ENCODE measurements at regions not wholly inside any gene's neighbourhood (a gene's known extent, or its start where the extent isn't known, plus 50 kb on each side); places are given as distances from the start of the nearest gene placed in this dataset.

GRCh38 chr4:55001538-55001937 is 123.9 kb downstream of the KDR start:
- Histone ChIP-seq H3K27me3 (ENCODE audit: control insufficient read depth, insufficient read depth, low read length) (peaks cover 2% of the 10 kb centered on the region; the same call in 1 of the 2 replicates), H2BK5ac (ENCODE audit: low read depth, low read length, poor library complexity, severe bottlenecking) (no peak overlapping the region), H3K56ac (ENCODE audit: extremely low read depth, insufficient read depth, low read length) (no peak overlapping the region), H2BK15ac (ENCODE audit: low read depth, low read length) (no peak overlapping the region), H4K8ac (ENCODE audit: low read depth in 2 of 2, low read length in 2 of 2) (no peak overlapping the region), H4K91ac (ENCODE audit: insufficient read depth, low read depth, low read length) (no peak overlapping the region), H3K9me1 (ENCODE audit: insufficient read depth, low read length) (no peaks in the 10 kb centered on the region), H3K27ac (ENCODE audit: insufficient read depth, low read length) (no peak overlapping the region), H2AFZ (replicated peaks; ENCODE audit: low read length, poor library complexity) (no peak overlapping the region), H3K4me1 (ENCODE audit: control insufficient read depth, insufficient read depth, low read length) (no peaks in the 10 kb centered on the region), H3K4me3 (ENCODE audit: insufficient read depth, low read depth, low read length) (no peak overlapping the region), H4K5ac (ENCODE audit: low read depth, low read length) (no peak overlapping the region), H3K4me2 (ENCODE audit: low read depth, low read length) (no peak overlapping the region), H3K36me3 (ENCODE audit: control insufficient read depth, insufficient read depth, low read length) (no peaks in the 10 kb centered on the region), H2BK120ac (ENCODE audit: low read depth, low read length) (no peak overlapping the region), H2AK5ac (ENCODE audit: low read depth, low read length) (no peak overlapping the region), H3K18ac (ENCODE audit: low read depth, low read length) (no peak overlapping the region), H2BK20ac (ENCODE audit: low read depth, low read length) (no peak overlapping the region), H3K79me1 (ENCODE audit: low read depth in 1 of 2, low read length in 2 of 2) (no peaks in the 10 kb centered on the region), H3K4ac (ENCODE audit: low read depth, low read length) (no peak overlapping the region), H3K9ac (ENCODE audit: low read depth, low read length) (no peak overlapping the region), H3K14ac (replicated peaks; ENCODE audit: low read depth, low read length) (no peak overlapping the region), H3K9me3 (ENCODE audit: control insufficient read depth, insufficient read depth, low read length) (no peaks in the 10 kb centered on the region), H4K20me1 (ENCODE audit: insufficient read depth, low read length) (no peaks in the 10 kb centered on the region), H2AK9ac (replicated peaks; ENCODE audit: low read depth, low read length, poor library complexity) (no peak overlapping the region), H3K23ac (ENCODE audit: low read depth, low read length) (no peak overlapping the region)
- no CpG with 5 or more reads among the region's 1 CpG for WGBS, 2 experiments (ENCODE audit: extremely low coverage in 2 of 2, insufficient read length in 1 of 2)
- intact Hi-C loops (cut with micrococcal nuclease) (no loop called here), dilution Hi-C loops (cut with HindIII; ENCODE audit: low sequenced_read_pairs, unreplicated experiment) (no loop called here), in situ Hi-C loops (cut with MboI; ENCODE audit: low sequenced_read_pairs) (loop anchor here (25.0 kb wide), 1 partner anchor 561 kb away; no protein-coding TSS in a partner anchor)
- DNase-seq, result no peak
- ChIA-PET CTCF (interaction anchor here (0.8 to 1.5 kb wide), 2 partner anchors 30 to 311 kb away, joined by 3 to 5 read pairs; no protein-coding TSS in a partner anchor), POLR2A (ENCODE audit: unreplicated experiment) (no interaction called here)
- ATAC-seq (ENCODE audit: low read depth), result no peak
- no TSS peak for BruUV-seq (replicated peaks)
- TF ChIP-seq ELK1 (IDR thresholded peaks at IDR 0.05; ENCODE audit: borderline replicate concordance, low read depth, low read length) (no peak), MAZ (IDR thresholded peaks at IDR 0.05; ENCODE audit: borderline replicate concordance, low read depth, low read length) (no peak), CEBPB (IDR thresholded peaks at IDR 0.05; ENCODE audit: low read depth, low read length) (no peak), BHLHE40 (IDR thresholded peaks at IDR 0.05; ENCODE audit: low read depth, low read length) (no peak), RCOR1 (IDR thresholded peaks at IDR 0.05; ENCODE audit: insufficient replicate concordance, low read length) (no peak), RAD21 (IDR thresholded peaks at IDR 0.05; ENCODE audit: low read length) (no peak), RFX5 (IDR thresholded peaks at IDR 0.05; ENCODE audit: low read depth, low read length) (no peak)

Data from IMR-90 (cell line).